Smooth muscle cell (in vitro differentiated cells): ENCODE measurements at regions not wholly inside any gene's neighbourhood (a gene's known extent, or its start where the extent isn't known, plus 50 kb on each side); places are given as distances from the start of the nearest gene placed in this dataset.
"Not testable (repeated sequence)": the region's sequence is repeated elsewhere in the genome, so short reads cannot be mapped to it uniquely, and the experiment has no call there.

ENCODE experiments used
- DNase-seq: peaks from one replicate; lab custom pipeline; 2025; ENCODE audit not compliant: unreplicated experiment; lab: John Stamatoyannopoulos, UW
- H2AFZ ChIP-seq: fragments of 200-600 bp; sonication (generic); 2 replicates; pipeline ENCODE4 v1.6.0; 2016; ENCODE audit warnings: antibody characterized with exemption, low read depth, mild to moderate bottlenecking
- H3F3A ChIP-seq: fragments of 200-600 bp; sonication (generic); 2 replicates; pipeline ENCODE4 v1.6.0; 2017; ENCODE audit warnings: antibody characterized with exemption, low read depth
- H3K27ac ChIP-seq: fragments of 200-600 bp; sonication (generic); 2 replicates; pipeline ENCODE4 v1.5.1; 2016; ENCODE audit warnings: low read depth, mild to moderate bottlenecking
- H3K27me3 ChIP-seq: fragments of 200-600 bp; sonication (generic); 2 replicates; pipeline ENCODE4 v1.6.1; 2016; ENCODE audit warnings: low read depth, mild to moderate bottlenecking
- H3K36me3 ChIP-seq: fragments of 200-600 bp; sonication (generic); 2 replicates; pipeline ENCODE4 v1.5.1; 2016; ENCODE audit warnings: low read depth
- H3K4me1 ChIP-seq: fragments of 200-600 bp; sonication (generic); 2 replicates; pipeline ENCODE4 v1.5.1; 2016; ENCODE audit warnings: low read depth
- H3K4me2 ChIP-seq: fragments of 200-600 bp; sonication (generic); 2 replicates; pipeline ENCODE4 v1.6.0; 2016; ENCODE audit warnings: mild to moderate bottlenecking
- H3K4me3 ChIP-seq: fragments of 200-600 bp; sonication (generic); 2 replicates; pipeline ENCODE4 v1.5.1; 2016; ENCODE audit warnings: mild to moderate bottlenecking
- H3K79me2 ChIP-seq: fragments of 200-600 bp; sonication (generic); 2 replicates; pipeline ENCODE4 v1.6.0; 2016; ENCODE audit warnings: low read depth, mild to moderate bottlenecking
- H3K9ac ChIP-seq: fragments of 200-600 bp; sonication (generic); 2 replicates; pipeline ENCODE4 v1.6.0; 2016; ENCODE audit warnings: low read depth
- H3K9me3 ChIP-seq: fragments of 200-600 bp; sonication (generic); replicated peaks from 2 replicates; pipeline ENCODE4 v1.5.1; 2016; ENCODE audit warnings: low read depth
- H4K20me1 ChIP-seq: fragments of 200-600 bp; sonication (generic); 2 replicates; pipeline ENCODE4 v1.6.0; 2016; ENCODE audit warnings: low read depth
- CTCF ChIP-seq: fragments of 200-600 bp; sonication (generic); IDR thresholded peaks from 2 replicates; pipeline ENCODE4 v1.5.1; 2017; ENCODE audit warnings: borderline replicate concordance, mild to moderate bottlenecking, antibody characterized with exemption; ENCODE audit not compliant: insufficient read depth, poor library complexity, severe bottlenecking
- WGBS: methylation state at CpG from one replicate; pipeline ENCODE4 v1.1.7; 2016; ENCODE audit warnings: low lambda C conversion rate; 5-methylcytosine and 5-hydroxymethylcytosine counted together

- Histone ChIP-seq H3K79me2 (no peaks in the 10 kb centered on the region), H3K9ac (no peak overlapping the region), H3K9me3 (no peaks in the 10 kb centered on the region), H3K27ac (no peak overlapping the region), H3K36me3 (no peaks in the 10 kb centered on the region), H3K4me3 (no peak overlapping the region), H3K4me2 (no peak overlapping the region), H4K20me1 (no peaks in the 10 kb centered on the region), H3K27me3 (no peaks in the 10 kb centered on the region), H3F3A (no peaks in the 10 kb centered on the region), H3K4me1 (no peaks in the 10 kb centered on the region), H2AFZ (no peak overlapping the region)
- no peak for DNase-seq
- 78% methylated on average over 6 of the region's 6 CpGs for WGBS
- no peak for TF ChIP-seq CTCF
Observed at GRCh38 chr7:119643558-119643957, 629.4 kb upstream of the KCND2 start.

DNA sequence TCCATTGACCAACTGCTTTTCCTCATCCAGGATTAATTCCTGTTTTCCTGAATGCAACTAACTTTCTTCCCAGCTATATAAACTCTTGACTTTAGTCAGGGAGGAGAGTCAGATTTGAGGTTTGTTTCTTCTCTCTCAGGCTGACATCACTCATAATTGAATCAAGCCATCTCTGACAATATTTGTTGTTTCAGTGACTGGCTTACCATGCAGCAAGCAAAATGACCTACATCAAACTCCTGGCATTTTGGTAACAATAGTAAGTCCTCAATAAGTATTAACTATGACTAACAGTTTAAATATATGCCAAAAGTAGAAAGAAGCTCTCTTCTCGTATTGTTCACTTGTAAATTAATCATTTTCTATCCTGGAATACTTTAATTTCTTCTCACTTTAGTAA, 625.7 kb upstream of the KCND2 start:
- WGBS, result 94% methylated on average over 1 of the region's 1 CpG
- TF ChIP-seq CTCF, result no peak

DNA sequence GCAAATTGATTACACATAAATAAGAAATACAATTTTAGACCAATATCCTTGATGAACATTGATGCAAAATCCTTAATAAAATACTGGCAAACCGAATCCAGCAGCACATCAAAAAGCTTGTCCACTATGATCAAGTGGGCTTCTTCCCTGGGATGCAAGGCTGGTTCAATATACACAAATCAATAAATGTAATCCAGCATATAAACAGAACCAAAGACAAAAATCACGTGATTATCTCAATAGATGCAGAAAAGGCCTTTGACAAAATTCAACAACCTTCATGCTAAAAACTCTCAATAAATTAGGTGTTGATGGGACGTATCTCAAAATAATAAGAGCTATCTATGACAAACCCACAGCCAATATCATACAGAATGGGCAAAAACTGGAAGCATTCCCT, 624.2 kb upstream of the KCND2 start:
- not testable (repeated sequence) for H3K9ac ChIP-seq, DNase-seq, H3K4me2 ChIP-seq, H3K27ac ChIP-seq, H3K79me2 ChIP-seq, H3K4me1 ChIP-seq, H3F3A ChIP-seq, H3K36me3 ChIP-seq, H4K20me1 ChIP-seq, H2AFZ ChIP-seq, H3K4me3 ChIP-seq, H3K9me3 ChIP-seq, H3K27me3 ChIP-seq
- 83% methylated on average over 3 of the region's 3 CpGs for WGBS

More for the DNA sequence above, 625.7 kb upstream of the KCND2 start:
- no peak overlapping the region for H3K4me2 ChIP-seq
- no peaks in the 10 kb centered on the region for H3F3A ChIP-seq
- no peaks in the 10 kb centered on the region for H3K79me2 ChIP-seq
- H4K20me1 ChIP-seq, result no peaks in the 10 kb centered on the region
- H3K4me3 ChIP-seq, result no peak overlapping the region
- no peaks in the 10 kb centered on the region for H3K9me3 ChIP-seq
- no peaks in the 10 kb centered on the region for H3K27me3 ChIP-seq
- no peak overlapping the region for H2AFZ ChIP-seq
- H3K36me3 ChIP-seq, result no peaks in the 10 kb centered on the region
- no peak for DNase-seq
- no peak overlapping the region for H3K9ac ChIP-seq
- no peak overlapping the region for H3K27ac ChIP-seq
- no peaks in the 10 kb centered on the region for H3K4me1 ChIP-seq

DNA sequence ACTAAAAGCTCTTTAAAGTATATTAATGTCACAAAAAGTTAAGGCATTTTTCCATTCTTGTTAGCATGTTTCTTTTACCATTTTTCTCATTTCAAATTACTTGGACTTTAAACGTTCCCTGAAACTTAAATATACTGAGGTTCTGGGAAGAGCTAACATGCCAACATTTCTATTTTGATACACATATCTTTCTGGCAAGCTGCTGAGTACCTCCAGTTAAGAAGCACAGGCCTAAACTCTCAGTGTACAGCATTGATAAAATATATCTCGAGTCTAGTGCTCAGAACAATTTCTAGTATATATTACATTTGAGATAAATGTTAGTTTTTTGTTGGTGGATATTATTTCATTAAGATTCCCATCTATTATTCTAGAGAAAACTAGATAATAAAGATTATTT, 612.9 kb upstream of the KCND2 start:
- Histone ChIP-seq H3K27ac (no peak overlapping the region), H3K4me2 (no peak overlapping the region), H3K36me3 (no peaks in the 10 kb centered on the region), H3K9me3 (no peaks in the 10 kb centered on the region), H3K9ac (no peak overlapping the region), H3K27me3 (no peaks in the 10 kb centered on the region), H3K79me2 (no peaks in the 10 kb centered on the region), H4K20me1 (no peaks in the 10 kb centered on the region), H3K4me3 (no peak overlapping the region), H2AFZ (no peak overlapping the region), H3F3A (no peaks in the 10 kb centered on the region), H3K4me1 (no peaks in the 10 kb centered on the region)
- whole genome bisulfite sequencing, result 91% methylated on average over 2 of the region's 2 CpGs
- no peak for DNase-seq
- TF ChIP-seq CTCF, result no peak
